HG02642 (cell line): ENCODE measurements at regions not wholly inside any gene's neighbourhood (a gene's known extent, or its start where the extent isn't known, plus 50 kb on each side); places are given as distances from the start of the nearest gene placed in this dataset.
"Not testable (repeated sequence)": the region's sequence is repeated elsewhere in the genome, so short reads cannot be mapped to it uniquely, and the experiment has no call there.

Experiments used
- ATAC-seq: cut with Tn5 transposase; IDR thresholded peaks from one replicate; pipeline ENCODE4 v1.9.1; 2021; ENCODE audit warnings: mild to moderate bottlenecking; ENCODE audit not compliant: unreplicated experiment, poor library complexity

- ATAC-seq, result no peak
These were observed 262.3 kb downstream of the SOX9 start for GRCh38 chr17:72382971-72383722.

GRCh38 chr17:72385475-72385874, 264.7 kb downstream of the SOX9 start:
- no peak for ATAC-seq

GRCh38 chr17:72386173-72386572, 265.4 kb downstream of the SOX9 start:
- not testable (repeated sequence) for ATAC-seq

GRCh38 chr17:72386619-72387237, 265.9 kb downstream of the SOX9 start:
- ATAC-seq, result no peak

- no peak for ATAC-seq
These were observed 266.7 kb downstream of the SOX9 start for GRCh38 chr17:72387487-72387886.

DNA sequence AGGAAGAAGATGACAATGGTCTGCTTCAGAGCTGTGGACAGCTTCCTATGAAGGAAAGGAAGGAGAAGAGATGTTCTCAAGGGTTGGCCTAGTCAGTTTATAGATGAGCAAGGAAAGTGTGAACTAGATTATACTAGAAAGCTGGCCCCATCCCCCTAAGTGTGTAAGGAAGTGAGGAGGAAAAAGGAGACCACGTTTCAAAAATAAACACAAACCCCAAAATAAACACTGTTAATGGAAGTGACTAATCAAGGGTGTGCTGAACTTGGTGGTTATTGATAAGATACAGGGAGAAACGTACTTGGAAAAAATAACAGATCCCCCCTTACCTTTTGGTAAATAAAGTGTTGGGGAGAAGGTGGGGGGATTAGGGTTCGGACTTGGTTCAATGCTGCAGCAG, 267.1 kb downstream of the SOX9 start:
- ATAC-seq, result no peak

GRCh38 chr17:72388765-72389473, 268.1 kb downstream of the SOX9 start:
- peak; percentile 76 for ATAC-seq

DNA sequence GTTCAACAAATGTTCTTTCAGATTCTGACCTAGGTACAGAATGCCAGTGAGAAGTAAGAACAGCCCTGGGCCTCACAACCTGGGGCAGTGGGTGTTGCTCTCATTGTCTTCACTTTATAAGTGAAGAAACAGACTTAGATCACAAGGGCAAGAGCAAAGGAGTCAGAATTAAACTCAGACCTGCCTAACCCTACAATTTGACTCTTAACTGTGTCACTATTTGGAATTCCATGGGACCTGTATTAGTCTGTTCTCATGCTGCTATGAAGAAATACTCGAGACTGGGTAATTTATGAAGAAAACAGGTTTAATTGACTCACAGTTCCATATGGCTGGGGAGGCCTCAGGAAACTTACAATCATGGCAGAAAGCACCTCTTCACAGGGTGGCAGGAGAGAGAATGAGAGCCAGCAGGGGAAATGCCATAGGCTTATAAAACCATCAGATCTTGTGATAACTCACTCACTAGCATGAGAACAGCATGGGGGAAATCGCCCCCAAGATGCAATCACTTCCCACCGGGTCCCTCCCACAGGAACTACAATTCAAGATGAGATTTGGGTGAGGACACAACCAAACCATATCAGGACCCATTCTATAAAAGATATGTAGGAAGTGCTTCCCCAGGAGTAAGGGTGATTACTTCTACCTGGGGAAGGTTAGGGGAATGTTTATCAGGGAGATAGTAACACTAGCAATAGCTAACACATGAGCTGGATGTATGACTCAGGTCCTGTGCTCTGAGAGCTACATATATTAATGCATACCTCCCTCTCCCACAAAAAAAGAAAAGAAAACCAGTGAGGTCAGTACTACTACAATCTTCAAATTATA, 270.1 kb downstream of the SOX9 start:
- no peak for ATAC-seq

DNA sequence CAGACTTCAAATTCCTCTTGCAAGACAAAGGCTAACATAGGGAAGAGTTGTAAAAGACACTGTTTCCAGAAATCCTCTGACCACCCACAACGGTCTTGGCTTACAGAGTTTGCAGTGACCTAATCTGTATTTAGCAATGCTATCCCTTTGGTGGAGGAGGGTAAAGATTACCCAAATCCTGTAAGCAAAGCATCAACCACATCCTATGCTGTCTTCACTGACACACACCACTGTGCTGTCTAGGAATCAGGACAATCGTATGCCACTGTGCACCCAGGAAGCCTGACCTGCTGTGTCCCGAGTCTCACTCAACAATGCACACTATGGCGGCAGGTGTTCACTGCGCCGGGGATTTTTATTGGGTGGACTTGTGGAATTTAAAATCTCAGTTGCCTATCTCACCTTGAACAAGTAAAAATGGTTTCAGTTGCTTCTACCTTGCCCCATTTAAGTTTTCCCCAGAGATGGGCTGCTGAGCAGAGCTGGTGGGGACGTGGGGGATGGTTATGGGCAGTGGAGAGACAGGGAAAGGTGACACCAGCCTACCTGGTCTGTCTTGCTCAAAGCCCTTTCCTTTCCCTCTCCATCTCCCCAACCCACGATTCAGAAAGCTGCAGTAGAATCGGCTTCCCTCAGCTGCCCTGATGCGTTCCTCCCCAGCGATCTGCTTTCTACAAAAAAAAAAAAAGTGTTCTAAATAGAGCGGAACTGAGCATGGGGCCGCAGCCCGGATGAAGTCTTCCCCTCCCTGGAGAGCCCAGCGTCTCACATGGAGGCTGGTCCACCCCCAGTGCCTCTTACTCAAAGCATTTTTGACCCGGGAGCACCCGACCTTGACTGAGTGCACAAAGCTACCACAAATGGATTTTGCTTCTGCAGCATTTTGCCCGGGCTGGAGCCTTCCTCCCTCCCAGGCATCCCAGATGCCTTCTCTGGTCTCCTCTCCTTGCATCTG, 271.5 kb downstream of the SOX9 start:
- ATAC-seq, result peak; percentile 34

DNA sequence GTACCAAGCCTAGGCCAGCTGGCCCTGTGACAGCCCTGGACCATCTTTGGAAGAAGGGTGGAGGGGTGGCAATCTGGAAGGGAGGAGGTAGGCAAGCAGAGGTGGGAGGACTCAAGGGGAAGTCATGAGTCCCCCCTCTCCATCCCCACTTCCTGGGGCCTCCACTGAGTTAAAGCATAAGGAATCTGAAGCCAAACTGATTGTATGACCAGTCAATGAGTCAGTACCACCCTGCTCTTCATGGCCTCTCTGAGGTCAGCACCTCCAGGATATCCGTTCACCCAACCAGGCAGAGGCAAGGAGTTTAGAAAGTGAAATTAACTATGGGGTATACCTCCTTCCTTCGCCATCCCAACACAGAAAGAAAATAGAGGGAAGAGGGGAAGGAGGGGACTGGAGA, 272.7 kb downstream of the SOX9 start:
- no peak for ATAC-seq

DNA sequence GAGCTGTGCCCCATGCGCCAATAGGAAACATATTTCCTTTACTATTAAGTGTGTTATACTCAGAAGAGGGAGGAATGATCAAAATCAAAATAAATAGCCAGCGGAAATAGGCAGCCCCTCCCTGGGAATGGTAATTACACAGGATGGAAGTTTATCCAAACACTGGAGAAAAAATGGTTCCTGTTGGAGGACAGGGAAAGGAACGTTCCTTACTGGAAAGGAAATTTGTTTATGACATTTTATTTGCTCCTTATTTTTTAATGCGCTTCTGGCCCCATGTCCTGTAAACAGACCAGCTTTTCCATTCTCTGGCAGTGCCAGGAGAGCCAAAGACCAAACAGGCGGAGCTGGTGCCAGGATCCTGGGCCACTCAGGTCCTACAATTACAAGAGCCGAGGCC, 273.7 kb downstream of the SOX9 start:
- ATAC-seq, result no peak

GRCh38 chr17:72396121-72396520, 275.3 kb downstream of the SOX9 start:
- ATAC-seq, result no peak

DNA sequence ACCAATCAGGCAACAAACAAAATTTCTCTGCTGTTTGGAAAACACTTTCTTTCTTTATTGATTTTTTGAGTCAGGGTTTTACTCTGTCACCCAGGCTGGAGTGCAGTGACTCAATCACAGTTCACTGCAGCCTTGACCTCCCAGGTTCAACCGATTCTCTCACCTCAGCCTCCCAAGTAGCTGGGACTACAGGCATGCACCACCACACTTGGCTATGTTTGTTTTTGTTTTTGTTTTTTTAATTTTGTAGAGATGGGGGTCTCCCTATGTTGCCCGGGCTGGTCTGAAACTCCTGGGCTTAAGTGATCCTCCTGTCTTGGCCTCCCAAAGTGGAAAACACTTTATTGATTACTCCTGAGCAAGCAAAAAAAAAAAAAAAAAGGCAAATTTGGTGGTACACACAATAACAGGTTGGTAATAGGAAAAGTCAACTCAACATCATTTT, 276.4 kb downstream of the SOX9 start:
- ATAC-seq, result no peak

GRCh38 chr17:72397687-72398086, 276.9 kb downstream of the SOX9 start:
- no peak for ATAC-seq

DNA sequence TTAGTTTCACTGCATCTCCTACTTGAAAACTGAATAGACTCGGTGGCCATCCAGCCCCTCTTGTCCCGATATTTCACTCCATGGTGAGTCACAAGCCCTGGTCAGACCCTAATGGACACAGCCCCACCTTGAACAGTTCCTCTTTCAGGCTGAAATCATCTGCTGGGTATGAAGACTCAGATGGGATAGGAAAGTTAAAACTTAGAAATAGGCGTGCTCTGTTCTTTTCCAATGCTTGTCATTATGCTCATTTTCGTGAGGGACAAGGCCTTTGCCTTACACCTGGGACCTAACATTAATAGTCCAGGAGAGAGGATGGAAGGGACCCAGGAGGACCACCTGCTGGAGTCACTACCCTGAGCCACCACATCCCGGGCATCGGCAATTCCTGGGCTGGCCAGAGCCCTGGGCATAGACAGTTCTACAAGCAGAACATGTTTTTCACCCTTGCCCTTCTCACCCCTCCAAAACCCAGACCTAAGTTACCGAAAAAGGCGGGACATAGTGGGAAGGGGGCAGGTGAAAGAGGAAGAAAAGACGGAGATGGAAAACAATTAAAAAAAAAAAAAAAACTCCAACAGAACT, 278.3 kb downstream of the SOX9 start:
- ATAC-seq, result no peak

DNA sequence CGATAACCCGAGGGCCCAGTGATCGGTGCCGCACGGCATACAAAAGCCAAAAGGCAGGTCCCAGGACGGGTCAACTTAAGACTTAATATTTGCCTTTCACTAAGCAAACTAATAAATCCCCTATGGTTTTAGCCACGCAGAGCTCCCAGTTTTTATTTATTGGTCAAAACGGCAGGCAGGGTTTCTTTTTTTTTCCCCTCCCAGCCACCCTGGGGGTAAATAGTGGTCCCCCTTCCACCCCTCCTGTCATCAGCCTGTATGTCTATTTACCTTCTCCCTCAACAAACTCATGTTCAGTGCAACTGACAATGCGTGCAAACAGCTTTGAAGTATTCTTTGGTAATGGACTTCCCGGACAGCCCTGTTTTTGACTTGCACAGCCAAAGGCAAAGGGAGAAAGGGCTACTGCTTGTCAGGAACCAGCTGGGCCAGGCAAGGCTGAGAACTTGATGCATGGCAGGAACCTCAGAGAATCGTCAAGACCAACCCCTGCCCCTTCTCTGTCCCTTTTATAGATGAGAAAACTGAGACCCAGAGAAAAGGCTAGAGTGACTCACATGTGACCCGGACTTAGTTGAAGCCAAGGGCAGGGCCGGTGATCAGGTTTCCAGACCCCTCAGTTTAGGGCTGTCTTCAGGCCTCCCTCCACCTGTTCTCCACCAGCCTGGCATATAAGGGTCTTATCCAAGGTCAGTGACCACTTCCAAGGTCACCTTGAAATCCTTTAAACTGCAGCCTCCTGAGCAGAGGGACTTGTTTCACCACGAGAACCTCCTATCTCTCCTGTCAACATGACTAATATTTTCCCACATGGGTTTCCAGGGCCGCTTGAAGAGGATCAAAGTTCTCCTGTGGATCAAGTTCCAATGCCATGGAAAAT, 279.0 kb downstream of the SOX9 start:
- no peak for ATAC-seq

DNA sequence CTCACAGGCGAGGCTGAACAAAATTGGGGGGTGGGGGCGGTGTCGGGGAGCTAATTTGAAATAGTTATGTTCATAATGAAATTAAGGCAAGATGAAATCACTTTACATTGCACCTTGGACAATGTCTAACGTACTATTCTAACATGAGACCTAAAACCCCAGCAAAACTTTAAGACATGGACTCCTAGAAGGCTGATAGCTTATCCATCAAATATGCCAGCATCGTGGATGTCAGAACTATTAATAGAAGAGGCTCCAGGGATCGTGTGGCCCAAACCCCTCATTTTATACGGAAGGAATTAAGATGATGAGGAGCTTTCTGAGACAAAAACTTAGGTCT, 279.6 kb downstream of the SOX9 start:
- ATAC-seq, result no peak

- ATAC-seq, result no peak
These were observed 280.0 kb downstream of the SOX9 start for GRCh38 chr17:72400863-72401262.
